IMR-90 (cell line): ENCODE measurements at regions not wholly inside any gene's neighbourhood (a gene's known extent, or its start where the extent isn't known, plus 50 kb on each side); places are given as distances from the start of the nearest gene placed in this dataset.

Experiments used
- ATAC-seq: fragments of 200-7000 bp; cut with Tn5 transposase; 2 replicates; pipeline ENCODE4 v1.9.1; 2020; ENCODE audit warnings: low read depth, mild to moderate bottlenecking, moderate library complexity
- BruUV-seq: library from RNA; stranded (reverse); fragments of 400-500 nt; replicated peaks from 2 replicates; lab custom pipeline; 2021; lab: Mats Ljungman, UMichigan
- CTCF ChIA-PET: fragments of 300-600 bp; formaldehyde crosslinking; extraction: SDS; loops from one replicate; lab custom pipeline; 2021; ENCODE audit warnings: antibody characterized with exemption; lab: Yijun Ruan, JAX
- POLR2A ChIA-PET: fragments of 300-600 bp; sonication (Branson Sonifier 250); formaldehyde crosslinking; loops from one replicate; lab custom pipeline; 2022; ENCODE audit warnings: antibody characterized with exemption; ENCODE audit not compliant: unreplicated experiment; lab: Charles Lee
- DNase-seq: peaks from one replicate; pipeline ENCODE4 v3.0.0; 2013
- H2AFZ ChIP-seq: replicated peaks from 2 replicates; pipeline ENCODE3; 2013; ENCODE audit warnings: low read length, mild to moderate bottlenecking; ENCODE audit not compliant: poor library complexity
- H2AK5ac ChIP-seq: 2 replicates; pipeline ENCODE4 v1.6.1; 2013; ENCODE audit warnings: low read depth, low read length, inconsistent platforms
- H2AK9ac ChIP-seq: replicated peaks from 2 replicates; pipeline ENCODE3; 2013; ENCODE audit warnings: mild to moderate bottlenecking, low read depth, low read length, moderate library complexity; ENCODE audit not compliant: poor library complexity
- H2BK120ac ChIP-seq: 2 replicates; pipeline ENCODE4 v1.6.1; 2013; ENCODE audit warnings: low read depth, low read length, inconsistent platforms
- H2BK15ac ChIP-seq: 3 replicates; pipeline ENCODE4 v1.6.1; 2013; ENCODE audit warnings: low read depth, low read length, inconsistent platforms
- H2BK20ac ChIP-seq: 2 replicates; pipeline ENCODE4 v1.6.1; 2013; ENCODE audit warnings: low read depth, mild to moderate bottlenecking, inconsistent platforms, low read length, moderate library complexity
- H2BK5ac ChIP-seq: 2 replicates; pipeline ENCODE4 v1.6.1; 2013; ENCODE audit warnings: mild to moderate bottlenecking, low read depth, low read length, inconsistent platforms; ENCODE audit not compliant: poor library complexity, severe bottlenecking
- H3K14ac ChIP-seq: replicated peaks from 2 replicates; pipeline ENCODE4 v1.6.1; 2013; ENCODE audit warnings: low read depth, low read length, inconsistent platforms
- H3K18ac ChIP-seq: 2 replicates; pipeline ENCODE4 v1.6.1; 2013; ENCODE audit warnings: low read depth, low read length, control low read depth
- H3K23ac ChIP-seq: 2 replicates; pipeline ENCODE4 v1.6.1; 2013; ENCODE audit warnings: low read depth, low read length, inconsistent platforms
- H3K27ac ChIP-seq: 2 replicates; pipeline ENCODE4 v1.5.1; 2013; ENCODE audit warnings: mild to moderate bottlenecking, control low read depth, low read length; ENCODE audit not compliant: insufficient read depth
- H3K27me3 ChIP-seq: 2 replicates; pipeline ENCODE4 v1.6.1; 2013; ENCODE audit warnings: low read length; ENCODE audit not compliant: control insufficient read depth, insufficient read depth
- H3K36me3 ChIP-seq: 2 replicates; pipeline ENCODE4 v1.6.1; 2013; ENCODE audit warnings: low read length, mixed read lengths; ENCODE audit not compliant: control insufficient read depth, insufficient read depth
- H3K4ac ChIP-seq: 2 replicates; pipeline ENCODE4 v1.6.1; 2013; ENCODE audit warnings: low read depth, low read length, inconsistent platforms
- H3K4me1 ChIP-seq: 2 replicates; pipeline ENCODE4 v1.6.1; 2013; ENCODE audit warnings: low read length, mixed read lengths; ENCODE audit not compliant: control insufficient read depth, insufficient read depth
- H3K4me2 ChIP-seq: 2 replicates; pipeline ENCODE4 v1.6.1; 2013; ENCODE audit warnings: low read depth, mild to moderate bottlenecking, control low read depth, low read length, moderate library complexity
- H3K4me3 ChIP-seq: 2 replicates; pipeline ENCODE4 v1.5.1; 2013; ENCODE audit warnings: low read depth, mild to moderate bottlenecking, control low read depth, low read length, moderate library complexity; ENCODE audit not compliant: insufficient read depth
- H3K56ac ChIP-seq: 2 replicates; pipeline ENCODE4 v1.6.1; 2013; ENCODE audit warnings: low read length, inconsistent platforms; ENCODE audit not compliant: insufficient read depth; ENCODE audit errors: extremely low read depth
- H3K79me1 ChIP-seq, 2 experiments: 2 replicates each; pipeline ENCODE4 v1.6.1; 2013; ENCODE audit warnings: low read length in 2 of 2, inconsistent platforms in 1 of 2, low read depth in 1 of 2
- H3K9ac ChIP-seq: 2 replicates; pipeline ENCODE4 v1.6.1; 2013; ENCODE audit warnings: low read depth, low read length, control low read depth
- H3K9me1 ChIP-seq: 2 replicates; pipeline ENCODE4 v1.6.1; 2013; ENCODE audit warnings: low read length, inconsistent platforms; ENCODE audit not compliant: insufficient read depth
- H3K9me3 ChIP-seq: 2 replicates; pipeline ENCODE4 v1.6.1; 2013; ENCODE audit warnings: low read length; ENCODE audit not compliant: control insufficient read depth, insufficient read depth
- H4K20me1 ChIP-seq: 2 replicates; pipeline ENCODE4 v1.6.1; 2013; ENCODE audit warnings: low read length, inconsistent platforms; ENCODE audit not compliant: insufficient read depth
- H4K5ac ChIP-seq: 2 replicates; pipeline ENCODE4 v1.6.1; 2013; ENCODE audit warnings: mild to moderate bottlenecking, low read depth, low read length, control low read depth
- H4K8ac ChIP-seq, 2 experiments: 2 replicates each; pipeline ENCODE4 v1.6.1; 2013; ENCODE audit warnings: low read depth in 2 of 2, low read length in 2 of 2, control low read depth in 1 of 2, inconsistent platforms in 1 of 2
- H4K91ac ChIP-seq: 2 replicates; pipeline ENCODE4 v1.6.1; 2013; ENCODE audit warnings: low read depth, low read length, inconsistent platforms; ENCODE audit not compliant: insufficient read depth
- CEBPB ChIP-seq: IDR thresholded peaks from 2 replicates; pipeline ENCODE4 v1.6.1; 2012; ENCODE audit warnings: low read depth, low read length, improper control_type of control experiment
- NFE2L2 ChIP-seq: fragments of 150-350 bp; IDR thresholded peaks from 2 replicates; pipeline ENCODE4 v1.6.1; 2016; ENCODE audit warnings: low read depth, mild to moderate bottlenecking, low read length
- POLR2A ChIP-seq: IDR thresholded peaks from 2 replicates; pipeline ENCODE4 v1.6.1; 2012; ENCODE audit warnings: mild to moderate bottlenecking, low read depth, low read length
- RAD21 ChIP-seq: IDR thresholded peaks from 2 replicates; pipeline ENCODE4 v1.6.1; 2012; ENCODE audit warnings: low read length, improper control_type of control experiment
- SMC3 ChIP-seq: fragments of 150-350 bp; IDR thresholded peaks from 2 replicates; pipeline ENCODE4 v1.6.1; 2016; ENCODE audit warnings: low read depth, mild to moderate bottlenecking, antibody characterized with exemption, low read length, moderate library complexity
- WGBS, 2 experiments: methylation state at CpG; one replicate each; pipeline versions ENCODE4 v1.1.5 to v1.1.7; 2013; ENCODE audit warnings: missing lambda C conversion rate in 2 of 2; ENCODE audit not compliant: insufficient read length in 1 of 2; ENCODE audit errors: extremely low coverage in 2 of 2; 5-methylcytosine and 5-hydroxymethylcytosine counted together
- dilution Hi-C: fragments of 300-500 bp; cut with HindIII; formaldehyde crosslinking; loops from one replicate; pipeline ENCODE4 v1.14.3; 2018; ENCODE audit warnings: low sequenced_read_pairs; ENCODE audit not compliant: unreplicated experiment
- in situ Hi-C: fragments of 300-500 bp; cut with MboI; formaldehyde crosslinking; loops from 3 replicates; pipeline ENCODE4 v1.14.3; 2019; ENCODE audit warnings: low sequenced_read_pairs, inconsistent platforms, mixed read lengths
- intact Hi-C: fragments of 100-400 bp; cut with micrococcal nuclease; formaldehyde crosslinking; loops from 2 replicates; pipeline ENCODE4 v1.10.0; 2022
- TF ChIP-seq, protein P1 (sequence below): fragments of 150-350 bp; IDR thresholded peaks from 2 replicates; pipeline ENCODE4 v1.6.1; 2017; ENCODE audit warnings: mild to moderate bottlenecking, antibody characterized with exemption, low read length, low read depth
- TF ChIP-seq, protein P2 (sequence below): conservative IDR thresholded peaks from 2 replicates; pipeline ENCODE4 v1.5.1; 2012; ENCODE audit warnings: mild to moderate bottlenecking, low read depth, low read length, improper control_type of control experiment

DNA sequence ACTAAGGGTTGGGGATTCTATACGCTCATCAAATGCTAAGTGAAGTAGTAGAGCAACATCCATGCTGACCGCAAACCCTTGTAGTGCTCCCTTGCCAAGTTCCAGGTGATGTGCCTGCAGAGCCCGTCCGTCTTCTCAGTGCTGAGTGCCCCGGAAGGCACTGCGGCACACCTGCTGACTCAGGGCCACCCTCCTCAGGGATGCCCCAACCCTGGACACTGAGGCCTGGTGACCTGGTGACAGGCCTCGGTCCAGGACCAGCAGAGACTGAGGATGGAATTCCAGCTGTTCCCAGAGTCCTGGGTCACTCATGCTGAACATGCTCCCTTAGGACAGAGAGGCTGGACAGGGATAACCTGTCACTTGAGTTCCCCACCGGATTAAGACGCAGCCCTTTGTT lies 422.5 kb downstream of the OCA2 start:
- Histone ChIP-seq H4K20me1 (no peaks in the 10 kb centered on the region), H3K27me3 (no peaks in the 10 kb centered on the region), H2BK15ac (no peak overlapping the region), H2AK5ac (no peak overlapping the region), H3K4ac (no peak overlapping the region), H3K9ac (no peak overlapping the region), H3K4me3 (no peak overlapping the region), H4K8ac (no peak overlapping the region), H3K9me3 (peaks cover 41% of the 10 kb centered on the region), H2AK9ac (no peak overlapping the region), H4K91ac (no peak overlapping the region), H2BK20ac (no peak overlapping the region), H3K23ac (no peak overlapping the region), H3K36me3 (no peaks in the 10 kb centered on the region), H4K5ac (no peak overlapping the region), H3K9me1 (no peaks in the 10 kb centered on the region), H3K18ac (no peak overlapping the region), H2BK5ac (no peak overlapping the region), H2AFZ (no peak overlapping the region), H3K79me1 (no peaks in the 10 kb centered on the region), H3K14ac (no peak overlapping the region), H2BK120ac (no peak overlapping the region), H3K4me2 (no peak overlapping the region), H3K56ac (no peak overlapping the region), H3K27ac (no peak overlapping the region), H3K4me1 (no peaks in the 10 kb centered on the region)
- TF ChIP-seq NFE2L2 (no peak), RAD21 (no peak), POLR2A (no peak), CEBPB (no peak), SMC3 (no peak)
- TF ChIP-seq, protein P1, sequence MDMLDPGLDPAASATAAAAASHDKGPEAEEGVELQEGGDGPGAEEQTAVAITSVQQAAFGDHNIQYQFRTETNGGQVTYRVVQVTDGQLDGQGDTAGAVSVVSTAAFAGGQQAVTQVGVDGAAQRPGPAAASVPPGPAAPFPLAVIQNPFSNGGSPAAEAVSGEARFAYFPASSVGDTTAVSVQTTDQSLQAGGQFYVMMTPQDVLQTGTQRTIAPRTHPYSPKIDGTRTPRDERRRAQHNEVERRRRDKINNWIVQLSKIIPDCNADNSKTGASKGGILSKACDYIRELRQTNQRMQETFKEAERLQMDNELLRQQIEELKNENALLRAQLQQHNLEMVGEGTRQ, result no peak
- TF ChIP-seq, protein P2, sequence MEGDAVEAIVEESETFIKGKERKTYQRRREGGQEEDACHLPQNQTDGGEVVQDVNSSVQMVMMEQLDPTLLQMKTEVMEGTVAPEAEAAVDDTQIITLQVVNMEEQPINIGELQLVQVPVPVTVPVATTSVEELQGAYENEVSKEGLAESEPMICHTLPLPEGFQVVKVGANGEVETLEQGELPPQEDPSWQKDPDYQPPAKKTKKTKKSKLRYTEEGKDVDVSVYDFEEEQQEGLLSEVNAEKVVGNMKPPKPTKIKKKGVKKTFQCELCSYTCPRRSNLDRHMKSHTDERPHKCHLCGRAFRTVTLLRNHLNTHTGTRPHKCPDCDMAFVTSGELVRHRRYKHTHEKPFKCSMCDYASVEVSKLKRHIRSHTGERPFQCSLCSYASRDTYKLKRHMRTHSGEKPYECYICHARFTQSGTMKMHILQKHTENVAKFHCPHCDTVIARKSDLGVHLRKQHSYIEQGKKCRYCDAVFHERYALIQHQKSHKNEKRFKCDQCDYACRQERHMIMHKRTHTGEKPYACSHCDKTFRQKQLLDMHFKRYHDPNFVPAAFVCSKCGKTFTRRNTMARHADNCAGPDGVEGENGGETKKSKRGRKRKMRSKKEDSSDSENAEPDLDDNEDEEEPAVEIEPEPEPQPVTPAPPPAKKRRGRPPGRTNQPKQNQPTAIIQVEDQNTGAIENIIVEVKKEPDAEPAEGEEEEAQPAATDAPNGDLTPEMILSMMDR, result no peak
- DNase-seq, result no peak
- ChIA-PET CTCF (no interaction called here), POLR2A (no interaction called here)
- intact Hi-C loops, result no loop called here
- BruUV-seq, result no TSS peak
- in situ Hi-C loops, result no loop called here
- 89% methylated on average over 5 of the region's 9 CpGs; no CpG with 5 or more reads in 1 of the 2 experiments for WGBS, 2 experiments
- dilution Hi-C loops, result no loop called here
- ATAC-seq, result no peak
